Stimulated activated CD4-positive, alpha-beta T cell treated with anti-CD3 and anti-CD28 coated beads, Interleukin-4, amount 100 ng/mL, for 4 hours (primary cell): ENCODE measurements at regions not wholly inside any gene's neighbourhood (a gene's known extent, or its start where the extent isn't known, plus 50 kb on each side); places are given as distances from the start of the nearest gene placed in this dataset.
"Not testable (repeated sequence)": the region's sequence is repeated elsewhere in the genome, so short reads cannot be mapped to it uniquely, and the experiment has no call there.

ENCODE experiments used
- DNase-seq, 2 experiments: peaks; one replicate each; pipeline ENCODE4 v3.0.0-alpha.2; 2020

- DNase-seq, result not testable (repeated sequence)
Observed at GRCh38 chr21:9572782-9573181, 948.6 kb upstream of the TPTE start.

- not testable (repeated sequence) for DNase-seq
Observed at GRCh38 chr21:9573528-9573927, 947.9 kb upstream of the TPTE start.

DNA sequence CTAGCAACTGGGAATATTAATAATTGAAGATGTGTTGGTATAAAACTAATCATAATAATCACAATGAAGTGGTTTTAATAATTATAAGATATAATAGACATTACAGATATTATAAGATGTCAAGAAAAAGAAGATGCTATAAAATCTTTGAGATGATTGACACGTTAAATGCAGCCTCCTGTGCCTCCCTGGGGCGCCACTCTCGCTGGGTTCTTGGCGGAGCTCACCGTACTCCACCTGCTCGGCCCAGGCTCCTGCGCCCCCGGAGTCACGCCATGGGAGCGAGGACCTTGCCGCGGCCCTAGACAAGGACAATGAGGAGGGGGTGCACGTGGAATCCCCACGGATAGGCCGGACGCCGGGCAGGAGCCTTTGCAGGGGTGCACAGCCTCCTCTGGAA, 942.1 kb upstream of the TPTE start:
- not testable (repeated sequence) for DNase-seq

DNA sequence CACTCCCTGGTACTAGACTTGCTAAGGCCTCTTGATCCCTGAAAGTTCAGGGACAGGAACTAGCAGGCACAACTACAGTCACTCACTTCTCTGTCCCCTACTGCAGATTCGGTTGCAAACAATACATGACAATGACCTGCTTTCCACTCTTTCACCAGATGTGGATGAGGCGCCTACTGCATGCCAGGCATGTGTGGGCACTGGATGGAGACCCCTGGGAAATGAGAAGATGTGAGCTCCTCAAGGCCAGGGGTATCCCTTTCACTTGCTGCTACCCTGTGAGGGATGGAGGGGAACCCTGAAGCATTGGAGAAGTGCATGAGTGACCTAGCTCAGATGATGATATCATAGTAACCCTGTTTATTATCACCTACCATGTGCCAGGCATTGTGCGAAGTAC, 933.4 kb upstream of the TPTE start:
- DNase-seq, result not testable (repeated sequence)

GRCh38 chr21:9592591-9592990, 928.8 kb upstream of the TPTE start:
- not testable (repeated sequence) for DNase-seq

- not testable (repeated sequence) for DNase-seq
Observed at GRCh38 chr21:9593646-9594045, 927.7 kb upstream of the TPTE start.

DNA sequence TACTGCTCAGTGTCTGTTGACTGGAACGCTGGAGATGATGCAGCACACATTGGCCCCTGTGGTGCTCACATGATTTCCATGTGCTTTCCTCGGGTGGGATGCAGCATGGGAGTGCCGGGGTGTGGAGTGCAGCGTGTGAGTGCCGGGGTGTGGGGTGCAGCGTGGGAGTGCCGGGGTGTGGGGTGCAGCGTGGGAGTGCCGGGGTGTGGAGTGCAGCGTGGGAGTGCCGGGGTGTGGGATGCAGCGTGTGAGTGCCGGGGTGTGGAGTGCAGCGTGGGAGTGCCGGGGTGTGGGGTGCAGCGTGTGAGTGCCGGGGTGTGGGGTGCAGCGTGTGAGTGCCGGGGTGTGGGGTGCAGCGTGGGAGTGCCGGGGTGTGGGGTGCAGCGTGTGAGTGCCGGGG, 907.4 kb upstream of the TPTE start:
- not testable (repeated sequence) for DNase-seq

GRCh38 chr21:9621121-9621793, 900.1 kb upstream of the TPTE start:
- not testable (repeated sequence) for DNase-seq

DNA sequence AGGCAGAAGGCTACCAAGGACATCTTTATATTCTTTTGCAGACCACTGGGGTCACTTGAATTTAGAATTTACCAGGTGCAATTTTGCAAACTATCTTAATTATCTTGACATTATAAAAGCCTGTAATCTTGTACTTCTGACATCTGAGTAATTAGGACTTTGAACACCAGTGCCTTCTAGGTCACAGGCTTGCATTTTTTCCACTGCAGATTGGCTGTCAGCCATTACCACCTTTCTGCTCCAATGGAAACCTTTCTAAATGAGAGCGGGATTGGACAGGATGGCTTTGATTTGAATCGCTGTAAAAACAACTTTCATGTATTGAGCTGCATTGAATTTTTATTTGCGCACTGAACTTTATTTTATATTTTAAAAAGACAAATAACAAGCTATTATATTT, 893.3 kb upstream of the TPTE start:
- not testable (repeated sequence) for DNase-seq

DNA sequence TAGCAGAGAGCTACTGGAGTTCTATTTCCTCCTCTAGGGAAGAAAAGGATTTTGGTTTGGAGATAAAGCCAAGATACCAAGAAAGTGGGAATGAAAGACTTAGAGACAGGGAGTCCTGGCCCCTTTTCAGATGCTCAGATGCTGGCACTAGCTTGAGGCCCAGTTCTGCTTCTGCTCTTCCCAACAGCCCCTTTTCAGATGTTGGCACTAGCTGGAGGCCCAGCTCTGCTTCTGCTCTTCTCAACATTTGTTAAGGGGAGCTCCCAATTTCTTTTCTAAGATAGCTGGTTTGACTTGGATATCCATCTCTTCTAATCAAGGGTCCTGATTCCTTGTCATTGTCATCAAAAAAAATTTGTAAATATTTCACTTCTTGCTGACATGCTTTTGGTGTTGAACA, 874.0 kb upstream of the TPTE start:
- not testable (repeated sequence) for DNase-seq

DNA sequence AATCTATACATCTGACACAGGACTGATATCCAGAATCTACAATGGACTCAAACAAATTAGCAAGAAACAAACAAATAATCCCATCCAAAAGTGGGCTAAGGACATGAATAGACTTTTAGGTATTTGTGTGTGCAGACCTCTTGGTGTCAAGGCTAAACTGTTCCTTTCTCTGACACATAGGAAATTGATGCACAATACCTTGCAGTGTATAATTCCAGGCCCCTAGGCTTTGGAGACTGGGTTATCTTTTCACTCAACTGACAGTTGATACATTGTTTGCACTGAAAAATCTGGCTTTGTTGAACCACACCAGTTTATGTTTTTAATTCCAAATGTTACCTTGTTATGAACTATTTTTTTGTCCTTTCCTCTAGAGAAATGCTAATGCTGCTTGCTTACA, 873.1 kb upstream of the TPTE start:
- DNase-seq, result not testable (repeated sequence)

DNA sequence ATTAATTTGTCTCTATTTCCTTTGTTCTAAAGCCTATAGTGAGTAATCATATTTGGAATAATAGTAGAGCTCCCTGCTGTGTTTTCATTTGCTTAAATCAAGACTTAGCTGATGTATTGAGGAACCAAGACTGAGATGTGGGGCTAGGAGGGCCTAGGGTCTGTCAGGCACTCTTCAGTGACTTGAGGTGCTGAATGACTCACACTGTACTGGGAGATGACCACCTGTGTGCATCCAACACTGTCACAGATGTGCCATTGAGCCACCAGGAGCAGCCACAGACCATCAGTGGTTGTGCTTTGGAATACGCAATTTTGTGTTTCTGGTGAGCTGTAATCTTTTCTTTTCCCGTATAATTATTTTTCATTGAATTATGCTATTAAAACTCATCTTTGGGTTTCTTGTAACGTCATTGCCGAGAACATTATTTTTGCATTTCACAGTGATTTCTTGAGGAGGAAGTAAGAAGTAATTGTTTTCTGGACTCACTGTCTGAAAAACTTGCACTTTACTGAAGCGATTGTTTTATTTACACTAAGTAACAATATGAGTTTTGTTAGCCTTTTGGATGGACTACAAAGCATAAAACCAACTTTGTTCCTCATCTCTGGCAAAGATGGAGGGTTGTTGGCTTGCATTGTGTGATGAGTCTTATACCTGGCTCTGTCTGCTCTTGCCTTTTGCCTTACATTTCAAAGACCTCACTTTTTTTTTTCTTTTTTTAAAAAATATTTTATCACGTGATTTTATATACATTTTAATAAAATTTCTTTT, 872.2 kb upstream of the TPTE start:
- DNase-seq, result not testable (repeated sequence)

- not testable (repeated sequence) for DNase-seq
Observed at GRCh38 chr21:9652819-9653218, 868.6 kb upstream of the TPTE start.

GRCh38 chr21:9655221-9655620, 866.2 kb upstream of the TPTE start:
- not testable (repeated sequence) for DNase-seq

DNA sequence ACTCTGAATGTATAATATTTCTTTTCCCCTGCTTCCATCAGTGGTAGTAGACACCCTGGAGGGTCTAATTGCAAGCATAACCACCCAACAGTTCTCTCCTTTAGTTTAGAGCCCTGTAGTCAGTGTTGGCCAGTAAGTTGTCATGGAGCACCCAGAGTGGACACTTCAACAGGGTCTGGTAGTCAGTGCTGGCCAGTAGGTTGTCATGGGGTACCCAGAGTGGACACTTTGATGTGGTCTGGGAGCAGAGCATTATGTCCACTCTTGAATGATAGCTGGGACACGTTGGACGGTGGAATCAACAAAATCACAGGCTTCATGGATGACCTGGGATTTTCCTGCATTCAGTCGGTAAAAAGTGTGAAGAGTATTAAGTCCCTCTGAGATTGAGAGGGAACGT, 864.9 kb upstream of the TPTE start:
- not testable (repeated sequence) for DNase-seq

GRCh38 chr21:9657779-9658178, 863.6 kb upstream of the TPTE start:
- DNase-seq, result not testable (repeated sequence)

- DNase-seq, result not testable (repeated sequence)
Observed at GRCh38 chr21:9659877-9660276, 861.5 kb upstream of the TPTE start.

- not testable (repeated sequence) for DNase-seq
Observed at GRCh38 chr21:9663914-9664729, 857.3 kb upstream of the TPTE start.

GRCh38 chr21:9675811-9676210, 845.6 kb upstream of the TPTE start:
- not testable (repeated sequence) for DNase-seq

- DNase-seq, result not testable (repeated sequence)
Observed at GRCh38 chr21:9679029-9679428, 842.4 kb upstream of the TPTE start.

- DNase-seq, result not testable (repeated sequence)
Observed at GRCh38 chr21:9688945-9689344, 832.4 kb upstream of the TPTE start.

DNA sequence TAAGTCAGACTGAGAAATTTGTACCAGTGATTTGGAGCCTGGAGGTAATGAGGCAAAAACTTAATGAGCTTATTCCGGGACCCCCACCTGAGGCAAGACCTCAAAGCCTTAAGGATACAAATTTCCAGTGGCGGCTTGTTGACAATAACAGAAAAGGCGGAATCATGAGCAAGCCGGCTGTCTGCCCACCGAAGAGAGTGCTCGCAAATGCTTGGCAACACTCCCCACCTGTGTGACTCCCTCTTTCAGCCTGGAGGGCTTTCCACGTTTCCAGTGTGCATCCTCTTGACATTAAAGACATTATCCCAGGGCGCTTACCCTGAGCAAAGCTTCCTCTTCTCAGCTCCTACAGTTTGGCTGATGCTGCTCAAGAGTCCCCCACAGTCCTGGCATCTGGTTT, 830.4 kb upstream of the TPTE start:
- DNase-seq, result not testable (repeated sequence)

DNA sequence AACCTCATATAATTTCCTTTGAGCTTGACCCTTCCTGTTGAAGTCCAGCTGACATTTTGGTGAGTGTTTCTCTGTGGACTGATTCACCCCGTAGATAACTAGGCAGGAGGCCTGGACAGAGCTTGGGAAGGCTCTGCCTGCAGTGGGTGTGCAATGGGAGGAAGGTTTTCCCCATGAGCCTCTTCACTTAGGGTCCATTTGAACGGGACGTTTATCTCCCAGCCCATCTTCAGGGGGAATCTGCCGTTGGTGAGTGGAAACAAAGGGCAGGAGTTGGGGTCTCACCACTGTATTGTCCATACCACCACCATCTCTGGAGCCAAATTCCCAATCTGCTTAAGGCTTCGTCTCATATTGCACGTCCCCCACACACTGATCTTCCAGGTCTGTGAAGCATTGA, 825.6 kb upstream of the TPTE start:
- DNase-seq, result not testable (repeated sequence)
